NCI-H446 (cell line): ENCODE measurements at regions not wholly inside any gene's neighbourhood (a gene's known extent, or its start where the extent isn't known, plus 50 kb on each side); places are given as distances from the start of the nearest gene placed in this dataset.
"Not testable (repeated sequence)": the region's sequence is repeated elsewhere in the genome, so short reads cannot be mapped to it uniquely, and the experiment has no call there.

ENCODE experiments used
- DNase-seq, 2 experiments: peaks; one replicate each; lab custom pipeline; 2025; lab: John Stamatoyannopoulos, UW

DNA sequence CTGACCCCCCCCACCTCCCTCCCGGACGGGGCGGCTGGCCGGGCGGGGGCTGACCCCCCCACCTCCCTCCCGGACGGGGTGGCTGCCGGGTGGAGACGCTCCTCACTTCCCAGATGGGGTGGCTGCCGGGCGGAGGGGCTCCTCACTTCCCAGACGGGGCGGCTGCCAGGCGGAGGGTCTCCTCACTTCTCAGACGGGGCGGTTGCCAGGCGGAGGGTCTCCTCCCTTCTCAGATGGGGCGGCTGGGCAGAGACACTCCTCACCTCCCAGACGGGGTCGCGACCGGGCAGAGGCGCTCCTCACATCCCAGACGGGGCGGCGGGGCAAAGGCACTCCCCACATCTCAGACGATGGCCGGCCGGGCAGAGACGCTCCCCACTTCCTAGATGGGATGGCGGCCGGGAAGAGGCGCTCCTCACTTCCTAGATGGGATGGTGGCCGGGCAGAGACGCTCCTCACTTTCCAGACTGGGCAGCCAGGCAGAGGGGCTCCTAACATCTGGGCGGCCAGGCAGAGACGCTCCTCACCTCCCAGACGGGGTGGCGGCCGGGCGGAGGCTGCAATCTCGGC lies 597.6 kb downstream of the ZEB2 start:
- DNase-seq = not testable (repeated sequence)

- DNase-seq = no peak
Measured at GRCh38 chr2:143918465-143918989, 601.4 kb downstream of the ZEB2 start.

DNA sequence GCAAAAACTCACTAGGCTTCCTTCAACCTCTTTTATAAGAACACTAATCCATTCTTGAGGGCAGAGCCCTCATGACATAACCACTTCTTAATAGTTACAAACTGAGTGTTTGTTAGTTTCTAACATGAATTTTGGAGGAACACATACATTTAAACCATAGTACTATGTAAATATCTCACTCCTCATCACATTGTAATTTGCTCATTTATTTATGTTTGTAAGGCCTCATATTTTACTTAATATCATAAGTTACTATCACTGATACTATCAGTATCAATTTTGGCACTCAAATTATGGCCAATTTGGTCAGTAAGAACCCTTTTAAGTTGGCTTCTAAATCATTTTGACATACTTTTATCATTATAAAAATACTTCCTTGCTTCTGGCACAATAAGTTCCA lies 603.1 kb downstream of the ZEB2 start:
- DNase-seq = no peak

GRCh38 chr2:143909577-143910353 lies 610.2 kb downstream of the ZEB2 start:
- DNase-seq = peak in 1 of 2 experiments; percentile 52

GRCh38 chr2:143908843-143909242 lies 611.1 kb downstream of the ZEB2 start:
- DNase-seq = no peak

DNA sequence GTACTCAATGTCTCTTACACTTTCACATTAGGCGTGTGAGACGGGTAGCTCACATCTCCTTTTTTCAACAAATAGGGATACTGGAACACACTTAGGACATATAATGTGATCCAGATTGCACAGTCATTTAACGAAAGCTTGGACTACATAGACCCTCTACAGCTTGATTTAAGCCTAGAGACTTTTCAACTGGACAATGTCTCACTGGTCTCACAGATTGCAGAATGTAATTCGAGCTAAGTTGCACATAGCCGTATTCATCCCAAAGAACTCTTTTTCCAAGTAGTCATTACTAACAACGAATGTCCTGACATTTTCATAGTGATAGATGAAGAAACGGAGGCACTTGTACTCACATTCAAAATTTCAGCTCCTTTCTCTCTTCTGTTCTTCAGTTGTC lies 612.1 kb downstream of the ZEB2 start:
- DNase-seq = no peak

- DNase-seq = no peak
Measured at GRCh38 chr2:143906850-143907249, 613.1 kb downstream of the ZEB2 start.

DNA sequence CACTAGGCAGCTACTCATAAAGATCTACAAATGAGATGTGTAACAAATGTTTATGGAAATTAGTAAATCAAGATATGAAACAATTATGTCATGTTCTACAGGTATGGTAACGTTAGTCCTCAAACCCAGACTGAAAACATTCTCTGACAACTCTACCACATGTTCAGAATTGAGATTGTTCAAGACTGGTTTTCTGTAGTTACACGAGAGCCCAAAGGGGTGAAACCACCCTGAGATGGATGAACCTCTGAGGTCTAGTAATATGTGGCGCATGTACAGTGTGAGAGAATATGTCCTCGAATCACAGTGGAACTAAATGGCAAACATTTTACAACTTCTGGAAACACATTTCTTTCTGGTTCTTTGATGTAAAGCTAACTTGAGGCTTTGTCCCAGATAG lies 614.3 kb downstream of the ZEB2 start:
- no peak for DNase-seq

GRCh38 chr2:143903172-143903856 lies 616.6 kb downstream of the ZEB2 start:
- peak in 1 of 2 experiments; percentile 74 for DNase-seq

- DNase-seq = no peak
Measured at GRCh38 chr2:143901185-143901842, 618.6 kb downstream of the ZEB2 start.

- DNase-seq = no peak
Measured at GRCh38 chr2:143899987-143900386, 619.9 kb downstream of the ZEB2 start.

GRCh38 chr2:143893371-143893770 lies 626.5 kb downstream of the ZEB2 start:
- DNase-seq = no peak

- no peak for DNase-seq
Measured at GRCh38 chr2:143891879-143892308, 628.0 kb downstream of the ZEB2 start.

- DNase-seq = no peak
Measured at GRCh38 chr2:143890798-143891197, 629.1 kb downstream of the ZEB2 start.

DNA sequence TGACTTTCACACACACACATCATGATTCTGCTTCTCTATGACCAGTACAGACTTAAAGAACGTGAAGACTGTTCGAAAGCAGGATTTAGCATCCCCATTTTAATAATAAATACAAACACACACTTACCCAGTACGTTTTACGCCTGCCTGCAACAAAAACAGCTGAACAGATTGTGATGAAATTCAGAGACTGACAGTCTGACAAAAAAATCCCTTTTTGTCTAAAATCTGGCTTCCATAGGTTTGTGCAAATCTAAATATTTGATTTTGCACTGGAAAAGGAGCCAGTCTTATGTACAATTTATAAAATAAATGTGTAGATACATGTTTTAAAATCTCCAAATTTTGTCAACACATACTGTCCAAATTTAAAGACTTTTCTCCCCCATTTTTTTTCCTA lies 630.7 kb downstream of the ZEB2 start:
- DNase-seq = no peak

DNA sequence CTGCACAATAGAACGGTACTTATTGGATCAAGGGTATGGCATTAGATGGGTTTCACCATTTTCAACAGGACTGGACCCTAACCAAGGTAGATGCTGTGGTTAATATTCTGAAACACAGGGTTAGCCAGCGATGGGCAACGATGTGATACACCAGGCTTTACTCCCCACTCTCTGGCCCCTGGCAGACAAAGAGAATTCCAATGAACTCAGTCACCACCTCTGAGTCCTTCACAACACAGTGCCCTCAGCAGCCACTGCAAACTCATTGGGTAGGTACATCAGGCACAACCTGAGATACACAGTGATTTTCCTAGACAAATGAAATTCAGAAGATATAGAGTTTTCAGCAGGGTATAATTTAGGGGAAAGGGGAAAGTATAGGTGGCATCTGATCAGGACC lies 634.5 kb downstream of the ZEB2 start:
- no peak for DNase-seq

- DNase-seq = no peak
Measured at GRCh38 chr2:143881246-143881645, 638.7 kb downstream of the ZEB2 start.

- DNase-seq = peak in 1 of 2 experiments; percentile 5
Measured at GRCh38 chr2:143877876-143878530, 641.9 kb downstream of the ZEB2 start.

DNA sequence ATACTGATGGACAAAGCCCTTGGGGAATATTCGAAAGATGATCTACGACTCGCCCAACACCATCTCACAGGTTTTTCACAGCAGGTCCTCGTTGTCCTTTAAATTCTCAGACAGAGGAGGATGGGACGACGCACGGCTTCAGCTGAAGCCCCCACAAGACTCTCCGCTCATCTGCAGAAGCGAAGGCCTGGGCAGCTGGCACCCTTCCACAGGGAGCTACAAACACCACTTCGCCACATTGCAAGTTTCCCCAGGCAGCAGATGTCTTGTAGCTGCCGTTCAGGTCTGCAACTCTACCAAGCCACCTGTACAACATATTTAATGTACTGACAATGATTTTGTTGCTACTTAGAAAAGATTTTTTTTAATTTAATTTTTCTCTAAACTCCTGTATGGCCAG lies 642.9 kb downstream of the ZEB2 start:
- peak in 1 of 2 experiments; percentile 58 for DNase-seq

- DNase-seq = no peak
Measured at GRCh38 chr2:143875295-143876233, 644.4 kb downstream of the ZEB2 start.

DNA sequence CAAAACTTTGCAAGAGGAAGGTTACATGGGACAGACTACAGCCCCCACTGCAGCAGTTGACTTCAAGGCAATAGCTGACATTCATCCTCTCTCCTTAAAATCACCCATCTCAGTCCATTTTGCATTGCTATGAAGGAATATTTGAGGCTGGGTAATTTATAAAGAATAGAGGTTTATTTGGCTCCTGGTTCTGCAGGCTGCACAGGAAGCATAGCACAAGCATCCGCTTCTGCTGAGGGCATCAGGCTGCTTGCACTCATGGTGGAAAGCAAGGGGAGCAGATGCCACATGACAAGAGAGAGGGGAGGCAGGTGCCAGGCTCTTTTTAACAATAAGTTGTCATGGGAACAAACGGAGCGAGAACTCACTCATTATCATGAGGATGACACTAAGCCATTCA lies 646.0 kb downstream of the ZEB2 start:
- DNase-seq = no peak
